HG02938 (cell line): ENCODE measurements at regions not wholly inside any gene's neighbourhood (a gene's known extent, or its start where the extent isn't known, plus 50 kb on each side); places are given as distances from the start of the nearest gene placed in this dataset.
"Not testable (repeated sequence)": the region's sequence is repeated elsewhere in the genome, so short reads cannot be mapped to it uniquely, and the experiment has no call there.

Experiments
- ATAC-seq: cut with Tn5 transposase; IDR thresholded peaks from one replicate; pipeline ENCODE4 v1.9.1; 2021; ENCODE audit warnings: mild to moderate bottlenecking, moderate library complexity; ENCODE audit not compliant: unreplicated experiment

- no peak for ATAC-seq
Observed at GRCh38 chr12:88729196-88729595, 148.9 kb upstream of the KITLG start.

- ATAC-seq: no peak
Observed at GRCh38 chr12:88726806-88727720, 146.8 kb upstream of the KITLG start.

DNA sequence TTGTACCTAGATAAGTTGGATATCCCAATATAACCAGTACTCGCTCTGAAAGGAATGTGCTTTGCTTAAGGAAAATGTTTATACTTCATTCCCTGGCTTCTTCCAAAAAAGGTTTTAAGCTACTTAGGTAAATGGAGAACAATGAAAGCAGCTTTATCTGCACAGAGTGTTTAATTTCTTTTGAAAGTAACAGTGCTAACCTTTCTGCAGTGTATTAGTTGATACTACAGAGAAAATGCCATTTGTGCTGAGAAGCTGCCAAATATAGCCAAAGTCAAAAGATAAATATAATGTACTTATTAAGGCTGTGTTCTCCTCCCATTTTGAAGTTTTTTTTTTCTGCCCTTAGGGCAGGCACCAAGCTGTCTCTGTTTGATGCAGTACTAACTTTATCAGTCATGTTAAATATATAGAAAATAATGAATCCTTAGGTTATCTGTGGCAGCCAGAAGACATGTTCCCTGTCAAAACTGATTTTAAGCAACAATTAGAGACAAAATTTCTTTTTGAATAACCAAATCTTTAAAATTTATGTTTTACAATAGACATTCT is 145.4 kb upstream of the KITLG start:
- ATAC-seq: no peak

DNA sequence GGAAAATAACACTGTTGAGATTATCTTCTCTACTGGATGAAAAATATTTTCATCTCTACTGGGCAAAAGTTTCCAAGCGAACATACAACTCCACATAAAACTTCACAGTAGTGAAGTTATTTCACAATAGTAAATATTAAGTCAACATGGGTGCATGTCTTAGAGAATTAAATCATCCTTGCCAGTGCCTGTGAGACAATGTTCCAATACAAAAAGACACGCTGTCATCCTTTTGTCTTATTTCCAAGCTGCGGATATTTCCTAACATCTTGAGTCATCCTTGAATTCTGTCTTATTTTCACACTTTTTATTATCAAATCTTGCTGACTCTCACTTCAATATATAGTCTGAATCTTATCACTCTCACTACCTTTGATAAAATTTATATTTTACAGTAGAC is 142.9 kb upstream of the KITLG start:
- no peak for ATAC-seq

- no peak for ATAC-seq
Observed at GRCh38 chr12:88720785-88721650, 140.7 kb upstream of the KITLG start.

DNA sequence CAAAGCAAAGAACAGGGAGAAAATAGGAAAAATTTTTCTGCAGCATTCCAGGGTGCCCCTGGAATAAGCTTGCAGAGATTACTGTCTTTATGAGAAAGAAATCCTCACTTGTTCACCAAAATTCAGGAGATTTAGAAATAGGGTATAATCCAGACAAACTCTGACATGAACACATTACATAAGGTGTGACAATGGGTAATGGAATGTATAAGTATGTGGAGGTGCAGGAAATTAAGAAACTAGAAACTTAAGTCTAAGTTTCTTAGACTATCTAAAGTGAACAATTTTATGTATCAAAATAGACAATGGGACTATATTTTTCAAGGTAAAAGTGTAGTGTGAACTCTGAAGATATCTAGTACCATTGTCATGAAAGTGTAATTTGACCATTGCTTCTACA is 140.0 kb upstream of the KITLG start:
- ATAC-seq: no peak

GRCh38 chr12:88717188-88717587 is 136.9 kb upstream of the KITLG start:
- no peak for ATAC-seq

GRCh38 chr12:88716240-88716639 is 136.0 kb upstream of the KITLG start:
- ATAC-seq: no peak

DNA sequence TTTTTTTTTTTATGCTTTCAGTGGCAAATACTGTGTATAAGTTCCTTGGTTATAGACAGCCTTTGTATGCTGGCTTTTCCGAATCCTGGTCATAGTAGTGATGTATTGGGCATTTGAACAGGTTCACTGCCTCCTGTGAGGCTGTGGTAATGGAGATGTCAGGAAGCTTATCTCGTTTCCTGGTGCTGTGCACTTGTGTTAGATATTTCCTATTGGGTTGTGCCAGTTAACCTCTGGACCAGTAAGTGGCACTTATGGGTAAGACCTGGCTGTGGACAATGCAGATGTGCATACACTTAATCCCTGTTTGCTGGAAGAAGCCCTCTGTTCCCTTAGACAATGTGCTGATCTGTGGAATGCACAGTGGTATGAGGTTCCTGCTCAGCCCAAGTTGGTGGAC is 135.4 kb upstream of the KITLG start:
- no peak for ATAC-seq

GRCh38 chr12:88714263-88714882 is 134.1 kb upstream of the KITLG start:
- ATAC-seq: not testable (repeated sequence)

- ATAC-seq: no peak
Observed at GRCh38 chr12:88707800-88708199, 127.5 kb upstream of the KITLG start.

GRCh38 chr12:88706286-88706685 is 126.0 kb upstream of the KITLG start:
- ATAC-seq: no peak

DNA sequence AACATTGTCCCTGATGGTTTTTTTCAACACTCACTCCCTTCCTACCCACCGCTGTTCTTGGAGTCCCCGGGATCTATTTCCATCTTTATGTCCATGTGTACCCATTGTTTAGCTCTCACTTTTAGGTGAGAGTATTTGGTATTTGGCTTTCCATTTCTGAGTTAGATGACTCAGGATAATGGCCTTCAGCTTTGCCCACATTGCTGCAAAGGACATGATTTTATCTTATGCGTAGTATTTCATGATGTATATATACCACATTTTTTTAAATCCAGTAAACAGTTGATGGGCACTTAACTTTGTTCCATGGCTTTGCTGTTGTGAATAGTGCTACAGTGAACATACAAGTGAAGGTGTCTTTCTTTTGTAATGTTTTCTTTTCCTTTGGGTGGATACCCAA is 123.5 kb upstream of the KITLG start:
- ATAC-seq: no peak

GRCh38 chr12:88698471-88698870 is 118.2 kb upstream of the KITLG start:
- no peak for ATAC-seq

GRCh38 chr12:88693837-88694445 is 113.7 kb upstream of the KITLG start:
- no peak for ATAC-seq

DNA sequence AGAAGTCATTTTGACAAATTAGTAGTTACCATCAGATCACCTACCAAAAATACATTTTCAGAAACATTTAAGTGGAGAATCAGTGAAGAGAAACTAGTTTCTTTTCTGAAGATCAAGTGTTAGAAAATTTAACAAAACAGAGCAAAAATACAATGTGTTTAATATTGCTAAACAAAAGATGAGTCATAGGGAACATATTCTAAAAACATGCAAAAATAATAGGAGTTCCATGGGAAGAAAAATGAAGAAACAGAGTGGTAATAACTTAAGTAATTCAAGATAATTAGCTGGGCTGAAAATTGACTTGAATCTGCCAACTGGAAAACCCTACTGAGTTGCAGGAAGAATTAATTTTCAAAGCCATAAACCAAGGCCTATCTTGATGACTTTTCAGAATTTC is 111.5 kb upstream of the KITLG start:
- ATAC-seq: no peak

DNA sequence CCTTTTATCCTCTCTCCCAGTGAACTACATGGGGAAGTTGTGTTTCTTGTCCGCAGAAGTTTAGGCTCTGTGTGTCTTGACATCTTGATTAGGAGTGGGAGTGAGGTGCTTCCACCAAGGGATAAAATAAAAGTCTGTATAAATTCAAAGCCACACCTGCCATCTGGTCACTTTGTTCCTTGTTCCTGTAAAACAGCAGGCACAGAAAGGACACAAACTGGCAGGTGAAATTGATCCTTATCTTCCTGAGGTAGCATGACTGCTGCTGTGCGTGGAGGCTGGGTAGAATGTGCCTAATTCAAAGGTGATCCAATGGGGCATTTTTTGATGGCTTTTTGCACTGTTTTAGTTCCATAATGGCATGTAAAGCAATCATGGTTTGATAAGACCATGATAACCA is 104.3 kb upstream of the KITLG start:
- ATAC-seq: no peak

DNA sequence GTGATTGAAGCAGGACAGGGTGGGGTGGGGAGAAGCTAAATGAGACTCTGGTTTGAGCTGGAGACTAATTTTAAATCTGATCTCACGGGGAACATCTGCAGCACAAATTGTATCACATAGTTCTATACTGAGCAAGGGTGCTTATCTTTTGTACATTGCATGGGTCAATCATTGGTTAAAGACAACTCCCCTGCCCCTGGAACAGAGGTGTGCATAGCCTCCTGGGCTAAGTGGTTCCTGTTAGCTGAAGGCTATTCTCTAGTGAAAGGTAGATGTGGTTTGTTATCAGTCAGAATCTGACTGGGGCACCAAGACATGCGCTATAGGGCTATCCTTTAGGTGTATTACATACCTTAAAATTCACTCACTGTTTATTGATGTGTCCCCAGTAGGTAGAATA is 103.9 kb upstream of the KITLG start:
- ATAC-seq: no peak

DNA sequence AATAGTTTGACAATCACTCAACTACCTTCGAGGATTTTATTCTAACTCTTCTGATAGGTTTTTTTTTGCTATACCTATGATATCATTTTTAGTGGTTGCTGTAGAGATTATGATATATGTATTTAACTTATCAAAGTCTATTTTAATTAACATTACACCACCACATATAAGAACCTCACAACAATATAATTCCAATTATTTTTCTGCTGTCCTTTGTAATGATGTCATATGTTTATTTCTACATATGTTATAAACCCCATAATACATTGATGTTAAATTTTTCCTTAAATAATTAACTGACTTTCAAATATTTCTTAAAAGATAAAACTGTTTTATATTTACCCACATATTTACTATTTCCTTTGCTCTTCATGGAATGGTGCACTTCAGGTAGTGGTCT is 103.4 kb upstream of the KITLG start:
- ATAC-seq: no peak

DNA sequence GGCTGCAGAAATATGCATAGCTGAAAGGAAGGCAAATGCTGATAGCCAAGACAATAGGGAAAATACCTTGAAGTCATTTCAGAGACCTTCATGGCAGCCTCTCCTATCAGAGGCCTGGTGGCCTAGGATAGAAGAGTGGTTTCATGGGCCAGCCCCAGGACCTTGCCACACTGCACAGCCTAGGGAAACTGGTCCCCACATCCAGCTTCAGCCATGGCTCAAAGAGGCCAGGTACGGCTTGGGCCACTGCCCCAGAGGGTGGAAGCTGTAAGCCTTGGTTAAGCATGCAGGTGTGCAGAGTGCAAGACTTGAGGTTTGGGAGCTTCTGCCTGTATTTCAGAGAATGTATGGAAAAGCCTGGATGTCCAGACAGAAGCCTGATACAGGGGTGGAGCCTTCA is 101.0 kb upstream of the KITLG start:
- no peak for ATAC-seq

- no peak for ATAC-seq
Observed at GRCh38 chr12:88677464-88677863, 97.2 kb upstream of the KITLG start.
